ENCODE measurements at regions not wholly inside any gene's neighbourhood (a gene's known extent, or its start where the extent isn't known, plus 50 kb on each side); places are given as distances from the start of the nearest gene placed in this dataset.

DNA sequence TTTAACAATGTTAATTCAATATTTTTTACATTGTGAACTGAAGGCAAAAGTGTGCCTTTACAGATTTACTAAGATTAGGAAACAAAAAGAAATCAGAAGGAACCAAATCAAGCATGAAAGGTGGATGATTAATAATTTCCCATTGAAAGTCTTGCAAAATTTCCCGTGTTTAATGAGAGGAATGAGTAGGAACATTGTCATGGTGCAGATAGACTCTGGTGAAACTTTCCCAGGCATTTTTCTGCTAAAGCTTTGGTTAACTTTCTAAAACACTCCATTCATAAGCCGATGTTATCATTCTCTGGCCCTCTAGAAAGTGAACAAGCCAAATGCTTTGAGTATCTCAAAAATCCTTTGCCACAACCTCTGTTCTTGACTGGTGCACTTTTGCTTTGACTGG, 1522.8 kb upstream of the PABPC4L start:
- no peak for ATAC-seq (ENCODE audit: low FRiP score in 2 of 2)

DNA sequence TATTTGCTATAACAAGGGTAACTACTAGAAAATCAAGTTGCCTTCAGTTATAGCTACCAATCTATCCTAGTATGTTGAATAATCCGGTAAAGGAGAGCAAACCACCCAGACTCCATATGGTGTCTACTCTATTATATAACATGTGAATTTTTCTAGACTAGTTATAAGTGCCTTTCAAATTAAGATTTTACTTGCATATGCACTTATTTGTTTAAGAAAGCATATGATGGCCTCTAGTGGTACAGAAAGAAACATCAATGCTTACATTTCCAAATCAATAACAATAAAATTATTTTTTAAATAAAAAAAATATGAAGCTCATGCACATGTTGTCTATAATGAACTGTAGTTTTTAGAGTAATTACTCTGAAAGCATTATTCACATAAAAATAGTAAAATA, 1516.4 kb upstream of the PABPC4L start:
- Histone ChIP-seq H3K36me3 (no peaks in the 10 kb centered on the region), H3K4me3 (no peak overlapping the region), H3K4me1 (no peaks in the 10 kb centered on the region), H3K9me3 (no peaks in the 10 kb centered on the region), H3K27me3 (no peaks in the 10 kb centered on the region), H3K27ac (no peak overlapping the region)
- WGBS, 2 donors = 89 to 92% methylated on average over 1 of the region's 1 CpG
- ATAC-seq (ENCODE audit: low FRiP score in 2 of 2) (no peak), DNase-seq (no peak)
- TF ChIP-seq POLR2AphosphoS5 (IDR thresholded peaks at IDR 0.05) = no peak
- TF ChIP-seq EP300 (IDR thresholded peaks at IDR 0.05) = no peak
- TF ChIP-seq, protein P1, sequence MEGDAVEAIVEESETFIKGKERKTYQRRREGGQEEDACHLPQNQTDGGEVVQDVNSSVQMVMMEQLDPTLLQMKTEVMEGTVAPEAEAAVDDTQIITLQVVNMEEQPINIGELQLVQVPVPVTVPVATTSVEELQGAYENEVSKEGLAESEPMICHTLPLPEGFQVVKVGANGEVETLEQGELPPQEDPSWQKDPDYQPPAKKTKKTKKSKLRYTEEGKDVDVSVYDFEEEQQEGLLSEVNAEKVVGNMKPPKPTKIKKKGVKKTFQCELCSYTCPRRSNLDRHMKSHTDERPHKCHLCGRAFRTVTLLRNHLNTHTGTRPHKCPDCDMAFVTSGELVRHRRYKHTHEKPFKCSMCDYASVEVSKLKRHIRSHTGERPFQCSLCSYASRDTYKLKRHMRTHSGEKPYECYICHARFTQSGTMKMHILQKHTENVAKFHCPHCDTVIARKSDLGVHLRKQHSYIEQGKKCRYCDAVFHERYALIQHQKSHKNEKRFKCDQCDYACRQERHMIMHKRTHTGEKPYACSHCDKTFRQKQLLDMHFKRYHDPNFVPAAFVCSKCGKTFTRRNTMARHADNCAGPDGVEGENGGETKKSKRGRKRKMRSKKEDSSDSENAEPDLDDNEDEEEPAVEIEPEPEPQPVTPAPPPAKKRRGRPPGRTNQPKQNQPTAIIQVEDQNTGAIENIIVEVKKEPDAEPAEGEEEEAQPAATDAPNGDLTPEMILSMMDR (IDR thresholded peaks at IDR 0.05) = no peak
- no peak for TF ChIP-seq POLR2A (IDR thresholded peaks at IDR 0.05)

More for the DNA sequence above, 1522.8 kb upstream of the PABPC4L start:
- H3K27me3 ChIP-seq = no peaks in the 10 kb centered on the region
- H3K36me3 ChIP-seq = no peaks in the 10 kb centered on the region
- no peak for DNase-seq
- H3K27ac ChIP-seq = no peak overlapping the region
- H3K9me3 ChIP-seq = no peaks in the 10 kb centered on the region
- no peaks in the 10 kb centered on the region for H3K4me1 ChIP-seq
- no peak overlapping the region for H3K4me3 ChIP-seq
- whole genome bisulfite sequencing, 2 donors = 76 to 79% methylated on average over 2 of the region's 2 CpGs
- no peak for TF ChIP-seq EP300 (IDR thresholded peaks at IDR 0.05)
- TF ChIP-seq POLR2AphosphoS5 (IDR thresholded peaks at IDR 0.05) = no peak
- TF ChIP-seq, protein P1 (IDR thresholded peaks at IDR 0.05) = no peak
- TF ChIP-seq POLR2A (IDR thresholded peaks at IDR 0.05) = no peak

DNA sequence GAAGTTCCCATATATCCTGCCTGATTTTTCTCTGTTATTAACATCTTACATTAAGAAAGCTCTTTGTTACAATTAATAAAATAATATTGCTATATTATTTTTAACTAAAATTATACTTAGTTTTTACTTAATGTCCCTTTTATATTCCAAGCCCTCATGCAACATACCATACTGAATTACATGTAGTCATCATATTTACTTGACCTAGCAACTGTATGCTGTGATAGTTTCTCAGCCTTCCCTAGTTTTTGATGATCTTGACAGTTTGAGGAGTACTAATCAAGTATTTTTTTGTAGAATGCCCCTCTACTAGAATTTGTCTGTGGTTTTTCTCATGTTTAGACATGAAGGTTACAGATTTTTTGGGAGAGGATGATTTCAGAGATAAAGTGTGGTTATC, 1503.8 kb upstream of the PABPC4L start:
- TF ChIP-seq EP300 (IDR thresholded peaks at IDR 0.05) = no peak
- TF ChIP-seq, protein P1 (IDR thresholded peaks at IDR 0.05) = no peak
- no peak for TF ChIP-seq POLR2AphosphoS5 (IDR thresholded peaks at IDR 0.05)
- no peak for TF ChIP-seq POLR2A (IDR thresholded peaks at IDR 0.05)
- no peak for DNase-seq

DNA sequence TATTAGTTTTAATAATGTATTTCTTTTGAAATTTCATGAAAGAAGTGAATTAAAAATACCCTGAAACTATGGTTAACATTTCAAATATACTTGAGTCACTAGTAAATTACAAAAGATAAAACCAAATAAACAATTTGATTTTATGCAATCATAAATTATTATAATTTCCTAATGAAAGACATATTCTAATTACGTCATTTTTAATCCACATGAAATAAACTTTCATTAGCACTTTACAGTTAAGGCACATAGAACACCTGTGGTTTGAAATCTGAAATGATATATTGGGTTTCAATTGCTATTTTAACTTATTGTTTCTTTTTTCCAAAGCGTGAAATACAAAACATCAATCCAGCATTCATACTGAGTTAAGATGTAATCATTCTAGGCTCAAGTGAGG, 1492.5 kb upstream of the PABPC4L start:
- no peak overlapping the region for H3K27ac ChIP-seq
- DNase-seq (no peak), ATAC-seq (ENCODE audit: low FRiP score in 2 of 2) (no peak)
- H3K4me1 ChIP-seq = no peaks in the 10 kb centered on the region
- TF ChIP-seq POLR2A (IDR thresholded peaks at IDR 0.05) (no peak), POLR2AphosphoS5 (IDR thresholded peaks at IDR 0.05) (no peak)
- TF ChIP-seq, protein P1 (IDR thresholded peaks at IDR 0.05) = no peak
- WGBS, 2 donors = 87 to 90% methylated on average over 2 of the region's 2 CpGs
- H3K27me3 ChIP-seq = no peaks in the 10 kb centered on the region
- H3K4me3 ChIP-seq = no peak overlapping the region
- no peaks in the 10 kb centered on the region for H3K36me3 ChIP-seq
- H3K9me3 ChIP-seq = no peaks in the 10 kb centered on the region

More for the DNA sequence above, 1503.8 kb upstream of the PABPC4L start:
- Histone ChIP-seq H3K27ac (no peak overlapping the region), H3K9me3 (no peaks in the 10 kb centered on the region), H3K4me3 (no peak overlapping the region), H3K4me1 (no peaks in the 10 kb centered on the region), H3K36me3 (no peaks in the 10 kb centered on the region), H3K27me3 (no peaks in the 10 kb centered on the region)
- ATAC-seq (ENCODE audit: low FRiP score in 2 of 2) = no peak

DNA sequence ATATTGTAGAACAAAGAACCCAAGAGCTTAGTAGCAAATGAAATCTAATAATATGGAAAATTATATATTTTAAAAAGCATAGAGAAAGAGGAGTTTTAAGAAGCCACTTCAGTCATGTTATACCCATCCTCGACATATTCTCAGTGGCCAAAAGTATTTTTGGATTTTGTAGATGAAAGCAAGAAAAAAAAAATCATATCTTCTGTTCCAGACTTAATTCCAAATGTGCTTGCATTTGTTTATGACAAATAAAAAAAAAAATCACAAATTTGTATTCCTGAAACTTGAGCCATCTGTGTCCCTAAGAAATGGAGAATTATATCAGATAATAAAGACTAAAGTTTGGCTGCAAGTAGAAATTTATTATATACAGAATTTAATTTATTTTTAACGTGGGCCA, 1482.4 kb upstream of the PABPC4L start:
- ATAC-seq (ENCODE audit: low FRiP score in 2 of 2) = no peak
- 71 to 77% methylated on average over 2 of the region's 2 CpGs for WGBS, 2 donors
- H3K27me3 ChIP-seq = no peaks in the 10 kb centered on the region
- H3K9me3 ChIP-seq = no peaks in the 10 kb centered on the region
- H3K4me1 ChIP-seq = no peaks in the 10 kb centered on the region
- no peaks in the 10 kb centered on the region for H3K36me3 ChIP-seq
- TF ChIP-seq POLR2A (IDR thresholded peaks at IDR 0.05) (no peak), EP300 (IDR thresholded peaks at IDR 0.05) (no peak), POLR2AphosphoS5 (IDR thresholded peaks at IDR 0.05) (no peak)
- TF ChIP-seq, protein P1 (IDR thresholded peaks at IDR 0.05) = no peak
- no peak overlapping the region for H3K27ac ChIP-seq
- DNase-seq = no peak
- H3K4me3 ChIP-seq = no peak overlapping the region
